Brain pericyte (primary cell): ENCODE measurements at regions not wholly inside any gene's neighbourhood (a gene's known extent, or its start where the extent isn't known, plus 50 kb on each side); places are given as distances from the start of the nearest gene placed in this dataset.

Experiments used
- DNase-seq: peaks from one replicate; pipeline ENCODE4 v3.0.0-alpha.2; 2012; ENCODE audit warnings: low read depth, low spot score

- DNase-seq = no peak
Observed at GRCh38 chr10:31709476-31709875, 219.2 kb downstream of the ARHGAP12 start.

GRCh38 chr10:31709028-31709427 is 219.6 kb downstream of the ARHGAP12 start:
- no peak for DNase-seq

GRCh38 chr10:31708474-31708873 is 220.2 kb downstream of the ARHGAP12 start:
- no peak for DNase-seq

GRCh38 chr10:31708046-31708445 is 220.6 kb downstream of the ARHGAP12 start:
- no peak for DNase-seq

- DNase-seq = no peak
Observed at GRCh38 chr10:31707093-31708039, 221.3 kb downstream of the ARHGAP12 start.

GRCh38 chr10:31706464-31707092 is 222.1 kb downstream of the ARHGAP12 start:
- no peak for DNase-seq

- no peak for DNase-seq
Observed at GRCh38 chr10:31705136-31705535, 223.5 kb downstream of the ARHGAP12 start.

GRCh38 chr10:31704195-31704594 is 224.4 kb downstream of the ARHGAP12 start:
- no peak for DNase-seq

- no peak for DNase-seq
Observed at GRCh38 chr10:31702954-31703353, 225.7 kb downstream of the ARHGAP12 start.

- no peak for DNase-seq
Observed at GRCh38 chr10:31702005-31702404, 226.6 kb downstream of the ARHGAP12 start.

- DNase-seq = no peak
Observed at GRCh38 chr10:31701546-31701945, 227.1 kb downstream of the ARHGAP12 start.

GRCh38 chr10:31700181-31700611 is 228.4 kb downstream of the ARHGAP12 start:
- peak; percentile 38 for DNase-seq

- peak; percentile 32 for DNase-seq
Observed at GRCh38 chr10:31698181-31698830, 230.3 kb downstream of the ARHGAP12 start.

- peak; percentile 53 for DNase-seq
Observed at GRCh38 chr10:31697271-31698180, 231.1 kb downstream of the ARHGAP12 start.

GRCh38 chr10:31694929-31695837 is 233.4 kb downstream of the ARHGAP12 start:
- DNase-seq = no peak

GRCh38 chr10:31694126-31694685 is 234.4 kb downstream of the ARHGAP12 start:
- DNase-seq = no peak

- no peak for DNase-seq
Observed at GRCh38 chr10:31693491-31693890, 235.1 kb downstream of the ARHGAP12 start.

GRCh38 chr10:31689233-31689632 is 239.4 kb downstream of the ARHGAP12 start:
- no peak for DNase-seq

GRCh38 chr10:31687663-31688482 is 240.8 kb downstream of the ARHGAP12 start:
- no peak for DNase-seq
